OCI-M1 (cell line): ENCODE measurements at regions not wholly inside any gene's neighbourhood (a gene's known extent, or its start where the extent isn't known, plus 50 kb on each side); places are given as distances from the start of the nearest gene placed in this dataset.

ENCODE experiments used
- DNase-seq: peaks from one replicate; lab custom pipeline; 2025; lab: John Stamatoyannopoulos, UW

GRCh38 chr7:37796138-37796775 is 52.1 kb upstream of the NME8 start:
- DNase-seq, result peak; percentile 1
